ENCODE measurements at regions not wholly inside any gene's neighbourhood (a gene's known extent, or its start where the extent isn't known, plus 50 kb on each side); places are given as distances from the start of the nearest gene placed in this dataset.

- no peak for TF ChIP-seq RAD21 (IDR thresholded peaks at IDR 0.05)
These were observed 175.1 kb downstream of the HGF start (continued) for GRCh38 chr7:81594767-81595166.

- no peaks in the 10 kb centered on the region for H3K4me1 ChIP-seq (ENCODE audit: control insufficient read depth in 4 of 4, insufficient read depth in 4 of 4, low read length in 3 of 4)
- no peaks in the 10 kb centered on the region for H3K9me3 ChIP-seq (ENCODE audit: control insufficient read depth in 4 of 4, low read length in 3 of 4)
- TF ChIP-seq YY1 (IDR thresholded peaks at IDR 0.05) (no peak), FOXA1 (IDR thresholded peaks at IDR 0.05) (no peak)
- H3K27me3 ChIP-seq (ENCODE audit: control insufficient read depth in 4 of 4, insufficient read depth in 4 of 4, low read length in 3 of 4): no peaks in the 10 kb centered on the region
- H3K36me3 ChIP-seq (ENCODE audit: control insufficient read depth in 4 of 4, insufficient read depth in 3 of 4, low read depth in 1 of 4, low read length in 3 of 4): no peaks in the 10 kb centered on the region
- DNase-seq (ENCODE audit: low spot score): no peak
- H3K9ac ChIP-seq (ENCODE audit: low read depth in 1 of 2, low read length in 2 of 2): no peak overlapping the region
- 81% methylated on average over 5 of the region's 5 CpGs for WGBS
- H3K4me3 ChIP-seq (ENCODE audit: low read depth in 1 of 3, low read length in 3 of 3): no peak overlapping the region
- H3K27ac ChIP-seq (ENCODE audit: low read depth in 1 of 2, low read length in 2 of 2): no peak overlapping the region
These were observed 179.7 kb downstream of the HGF start for GRCh38 chr7:81590131-81590530.

GRCh38 chr7:81584667-81585066 lies 185.2 kb downstream of the HGF start:
- no peak for TF ChIP-seq RAD21 (IDR thresholded peaks at IDR 0.05)
- no peak for TF ChIP-seq SP1 (IDR thresholded peaks at IDR 0.05)
- TF ChIP-seq REST (IDR thresholded peaks at IDR 0.05): no peak
- no peak for TF ChIP-seq FOXA1 (IDR thresholded peaks at IDR 0.05)
- TF ChIP-seq ATF3 (IDR thresholded peaks at IDR 0.05): no peak
- no peak for TF ChIP-seq CTCF (IDR thresholded peaks at IDR 0.05; ENCODE audit: low read depth, low read length, missing input control)
- TF ChIP-seq FOXA2 (IDR thresholded peaks at IDR 0.05): no peak
- no peak for TF ChIP-seq YY1 (IDR thresholded peaks at IDR 0.05)
- TF ChIP-seq TAF1 (conservative IDR thresholded peaks at IDR 0.05): no peak
- TF ChIP-seq HNF4G (IDR thresholded peaks at IDR 0.05): no peak
- no peak for TF ChIP-seq MAX (IDR thresholded peaks at IDR 0.05)
- no peak for TF ChIP-seq EGR1 (IDR thresholded peaks at IDR 0.05; ENCODE audit: low read depth in 2 of 2)
- no peak for TF ChIP-seq NR2F2 (IDR thresholded peaks at IDR 0.05)
- TF ChIP-seq JUND (IDR thresholded peaks at IDR 0.05): no peak
- no peak for TF ChIP-seq ZBTB33 (IDR thresholded peaks at IDR 0.05)
- TF ChIP-seq GABPA (IDR thresholded peaks at IDR 0.05 in 1 of 2, conservative IDR thresholded peaks at IDR 0.05 in 1 of 2): no peak
- Histone ChIP-seq H3K4me1 (ENCODE audit: control insufficient read depth in 4 of 4, insufficient read depth in 4 of 4, low read length in 3 of 4) (no peaks in the 10 kb centered on the region), H3K27ac (ENCODE audit: low read depth in 1 of 2, low read length in 2 of 2) (no peak overlapping the region), H3K27me3 (ENCODE audit: control insufficient read depth in 4 of 4, insufficient read depth in 4 of 4, low read length in 3 of 4) (no peaks in the 10 kb centered on the region), H3K4me3 (ENCODE audit: low read depth in 1 of 3, low read length in 3 of 3) (no peak overlapping the region), H3K9ac (ENCODE audit: low read depth in 1 of 2, low read length in 2 of 2) (no peak overlapping the region), H3K9me3 (ENCODE audit: control insufficient read depth in 4 of 4, low read length in 3 of 4) (no peaks in the 10 kb centered on the region), H3K36me3 (ENCODE audit: control insufficient read depth in 4 of 4, insufficient read depth in 3 of 4, low read depth in 1 of 4, low read length in 3 of 4) (no peaks in the 10 kb centered on the region)
- DNase-seq (ENCODE audit: low spot score): no peak
- WGBS: 40% methylated on average over 4 of the region's 4 CpGs
